Sigmoid colon (tissue), 4 donors: ENCODE measurements at regions not wholly inside any gene's neighbourhood (a gene's known extent, or its start where the extent isn't known, plus 50 kb on each side); places are given as distances from the start of the nearest gene placed in this dataset.

Experiments
- CTCF ChIP-seq, 4 experiments: fragments of 450-650 bp in 3 of 4; fragments of 200-600 bp in 1 of 4; IDR thresholded peaks; one replicate each; pipeline ENCODE4 v1.5.1; 2016 to 2019; ENCODE audit warnings: antibody characterized with exemption in 4 of 4, mild to moderate bottlenecking in 3 of 4, moderate library complexity in 2 of 4
- EP300 ChIP-seq, 4 donors: sonication (generic); formaldehyde crosslinking; IDR thresholded peaks; one replicate each; pipeline ENCODE4 v1.6.1; 2017; ENCODE audit warnings: antibody characterized with exemption in 4 of 4
- POLR2A ChIP-seq, 2 donors: fragments of 450-650 bp; IDR thresholded peaks; one replicate each; pipeline ENCODE4 v1.6.1; 2016; ENCODE audit warnings: antibody characterized with exemption in 2 of 2, mild to moderate bottlenecking in 2 of 2, moderate library complexity in 2 of 2
- POLR2AphosphoS5 ChIP-seq, 4 donors: sonication (generic); formaldehyde crosslinking; IDR thresholded peaks; one replicate each; pipeline ENCODE4 v1.6.1; 2017; ENCODE audit warnings: antibody characterized with exemption in 4 of 4

- TF ChIP-seq CTCF (IDR thresholded peaks at IDR 0.05) (no peak), POLR2AphosphoS5 (IDR thresholded peaks at IDR 0.05) (no peak), EP300 (IDR thresholded peaks at IDR 0.05) (no peak), POLR2A (IDR thresholded peaks at IDR 0.05) (no peak)
Observed at GRCh38 chr10:33022691-33023090, 64.7 kb upstream of the ITGB1 start.
